H1 (cell line): ENCODE measurements at regions not wholly inside any gene's neighbourhood (a gene's known extent, or its start where the extent isn't known, plus 50 kb on each side); places are given as distances from the start of the nearest gene placed in this dataset.

ENCODE experiments used
- CTCF ChIA-PET: fragments of 300-600 bp; sonication (Branson Sonifier 250); formaldehyde crosslinking; loops from one replicate; lab custom pipeline; 2021; ENCODE audit not compliant: partially characterized antibody; lab: Charles Lee
- POLR2A ChIA-PET: fragments of 300-600 bp; sonication (Branson Sonifier 250); formaldehyde crosslinking; loops from one replicate; lab custom pipeline; 2021; ENCODE audit warnings: inconsistent platforms; ENCODE audit not compliant: partially characterized antibody; lab: Charles Lee
- DNase-seq, 2 experiments: peaks; one replicate each; pipeline versions ENCODE4 v3.0.0 to v3.0.0-alpha.2; 2010 to 2022; ENCODE audit warnings: low spot score in 2 of 2, low read depth in 1 of 2, mixed read lengths in 1 of 2
- FAIRE-seq: peaks from 2 replicates; lab custom pipeline; 2011; peaks lifted over from hg19 to GRCh38; lab: Jason Lieb, UNC
- H2AFZ ChIP-seq: 2 replicates; pipeline ENCODE4 v1.8.1; 2012; ENCODE audit warnings: low read length, inconsistent platforms
- H2AK5ac ChIP-seq: 2 replicates; pipeline ENCODE4 v1.6.1; 2013; ENCODE audit warnings: low read depth, low read length
- H2BK120ac ChIP-seq: replicated peaks from 2 replicates; pipeline ENCODE3; 2013; ENCODE audit warnings: low read depth, low read length, inconsistent platforms
- H2BK12ac ChIP-seq: 2 replicates; pipeline ENCODE4 v1.6.1; 2013; ENCODE audit warnings: low read depth, low read length
- H2BK15ac ChIP-seq: 2 replicates; pipeline ENCODE4 v1.6.1; 2013; ENCODE audit warnings: low read length
- H2BK20ac ChIP-seq: 2 replicates; pipeline ENCODE4 v1.6.1; 2013; ENCODE audit warnings: low read length
- H2BK5ac ChIP-seq: 2 replicates; pipeline ENCODE4 v1.6.1; 2013; ENCODE audit warnings: low read depth, low read length
- H3K14ac ChIP-seq: 2 replicates; pipeline ENCODE4 v1.6.1; 2013; ENCODE audit warnings: inconsistent platforms; ENCODE audit not compliant: insufficient read length
- H3K18ac ChIP-seq: 2 replicates; pipeline ENCODE4 v1.6.1; 2013; ENCODE audit warnings: low read length; ENCODE audit errors: extremely low read depth
- H3K23ac ChIP-seq: 2 replicates; pipeline ENCODE4 v1.6.1; 2013; ENCODE audit warnings: inconsistent platforms; ENCODE audit not compliant: insufficient read length
- H3K23me2 ChIP-seq: 2 replicates; pipeline ENCODE4 v1.6.1; 2013; ENCODE audit warnings: low read depth, low read length
- H3K27ac ChIP-seq: 2 replicates; pipeline ENCODE4 v1.6.1; 2011; ENCODE audit warnings: low read depth, low read length, inconsistent platforms
- H3K27me3 ChIP-seq, 4 experiments: replicated peaks in 1 of 4; 1 replicate in 1 of 4; 2 replicates in 3 of 4; pipeline versions ENCODE4 v1.6.1 to v1.8.1; 2011 to 2013; ENCODE audit warnings: low read length in 3 of 4, mild to moderate bottlenecking in 3 of 4, inconsistent platforms in 2 of 4, mixed read lengths in 2 of 4, moderate library complexity in 1 of 4; ENCODE audit not compliant: control insufficient read depth in 3 of 4, insufficient read depth in 3 of 4; ENCODE audit errors: extremely low read depth in 1 of 4
- H3K36me3 ChIP-seq, 4 experiments: 2 replicates each; pipeline versions ENCODE4 v1.6.1 to v1.8.1; 2011 to 2013; ENCODE audit warnings: mild to moderate bottlenecking in 4 of 4, low read length in 3 of 4, moderate library complexity in 2 of 4, control low read depth in 1 of 4, inconsistent platforms in 1 of 4; ENCODE audit not compliant: insufficient read depth in 4 of 4, control insufficient read depth in 2 of 4
- H3K4ac ChIP-seq: replicated peaks from 2 replicates; pipeline ENCODE3; 2013; ENCODE audit warnings: low read length, low read depth, mixed read lengths, inconsistent platforms; ENCODE audit not compliant: insufficient read length
- H3K4me1 ChIP-seq, 4 experiments: replicated peaks in 1 of 4; 1 replicate in 1 of 4; 2 replicates in 3 of 4; pipeline versions ENCODE4 v1.6.1 to v1.8.1; 2011 to 2013; ENCODE audit warnings: low read length in 3 of 4, inconsistent platforms in 2 of 4, mixed read lengths in 1 of 4; ENCODE audit not compliant: insufficient read depth in 4 of 4, control insufficient read depth in 3 of 4
- H3K4me2 ChIP-seq, 2 experiments: 2 replicates each; pipeline versions ENCODE4 v1.6.1 to v1.8.1; 2011 to 2013; ENCODE audit warnings: low read depth in 2 of 2, low read length in 2 of 2, control low read depth in 1 of 2, inconsistent platforms in 1 of 2, mild to moderate bottlenecking in 1 of 2; ENCODE audit not compliant: insufficient read depth in 1 of 2
- H3K4me3 ChIP-seq, 4 experiments: fragments of 200-600, 300-600 bp in 1 of 4; sonication (generic), shearing (Covaris generic), sonication (Bioruptor Twin) in 1 of 4; 2 replicates each; pipeline versions ENCODE4 v1.5.1 to v1.8.1; 2011 to 2016; ENCODE audit warnings: low read length in 4 of 4, low read depth in 3 of 4, control low read depth in 2 of 4, inconsistent platforms in 2 of 4, mild to moderate bottlenecking in 2 of 4, mixed read lengths in 1 of 4, moderate library complexity in 1 of 4; ENCODE audit not compliant: insufficient read depth in 2 of 4; ENCODE audit errors: extremely low read depth in 1 of 4
- H3K56ac ChIP-seq: replicated peaks from 2 replicates; pipeline ENCODE3; 2013; ENCODE audit warnings: low read depth, mild to moderate bottlenecking, mixed read lengths, low read length, inconsistent platforms; ENCODE audit not compliant: insufficient read length
- H3K79me1 ChIP-seq: 2 replicates; pipeline ENCODE4 v1.6.1; 2013; ENCODE audit warnings: low read depth, low read length, control low read depth
- H3K79me2 ChIP-seq, 2 experiments: 2 replicates each; pipeline versions ENCODE4 v1.6.1 to v1.8.1; 2012 to 2013; ENCODE audit warnings: low read length in 2 of 2, mild to moderate bottlenecking in 2 of 2, inconsistent platforms in 1 of 2; ENCODE audit not compliant: insufficient read depth in 2 of 2, control insufficient read depth in 1 of 2
- H3K9ac ChIP-seq, 4 experiments: replicated peaks in 1 of 4; 1 replicate in 1 of 4; 2 replicates in 3 of 4; pipeline versions ENCODE4 v1.6.1 to v1.8.1; 2011 to 2013; ENCODE audit warnings: low read depth in 3 of 4, low read length in 3 of 4, control low read depth in 2 of 4, mild to moderate bottlenecking in 2 of 4, moderate library complexity in 2 of 4, inconsistent platforms in 1 of 4; ENCODE audit errors: extremely low read depth in 1 of 4
- H3K9me3 ChIP-seq, 2 experiments: 2 replicates each; pipeline versions ENCODE4 v1.6.1 to v1.8.1; 2012 to 2013; ENCODE audit warnings: mild to moderate bottlenecking in 2 of 2, moderate library complexity in 2 of 2, control low read depth in 1 of 2, inconsistent platforms in 1 of 2, low read depth in 1 of 2, low read length in 1 of 2, mixed read lengths in 1 of 2; ENCODE audit not compliant: insufficient read depth in 2 of 2
- H4K20me1 ChIP-seq, 2 experiments: replicated peaks in 1 of 2; 2 replicates each; pipeline versions ENCODE3 to v1.8.1; 2011 to 2013; ENCODE audit warnings: inconsistent platforms in 2 of 2, low read length in 2 of 2, mild to moderate bottlenecking in 1 of 2; ENCODE audit not compliant: insufficient read depth in 2 of 2, control insufficient read depth in 1 of 2
- H4K5ac ChIP-seq: 2 replicates; pipeline ENCODE4 v1.6.1; 2013; ENCODE audit warnings: low read length, low read depth, mixed read lengths, inconsistent platforms; ENCODE audit not compliant: insufficient read length
- H4K8ac ChIP-seq: 2 replicates; pipeline ENCODE4 v1.8.0; 2013; ENCODE audit warnings: mild to moderate bottlenecking, moderate library complexity, low read length, inconsistent platforms; ENCODE audit not compliant: insufficient read depth; ENCODE audit errors: extremely low read depth
- H4K91ac ChIP-seq: replicated peaks from 2 replicates; pipeline ENCODE3; 2013; ENCODE audit warnings: low read length, mixed read lengths, inconsistent platforms; ENCODE audit not compliant: insufficient read length
- BRCA1 ChIP-seq: IDR thresholded peaks from 2 replicates; pipeline ENCODE4 v1.6.1; 2012; ENCODE audit warnings: low read depth, low read length, improper control_type of control experiment
- CREB1 ChIP-seq: IDR thresholded peaks from 2 replicates; pipeline ENCODE4 v1.6.1; 2012; ENCODE audit warnings: inconsistent platforms
- CTBP2 ChIP-seq: IDR thresholded peaks from 2 replicates; pipeline ENCODE4 v1.7.0; 2011; ENCODE audit warnings: borderline replicate concordance, mild to moderate bottlenecking, moderate library complexity, mixed read lengths, low read length; ENCODE audit not compliant: insufficient read depth, insufficient read length
- E2F6 ChIP-seq: IDR thresholded peaks from 2 replicates; pipeline ENCODE4 v1.6.1; 2012; ENCODE audit warnings: inconsistent platforms
- MAFK ChIP-seq: IDR thresholded peaks from 2 replicates; pipeline ENCODE4 v1.6.1; 2012; ENCODE audit warnings: low read depth, mild to moderate bottlenecking, improper control_type of control experiment, low read length
- PHF8 ChIP-seq: fragments of 200-600 bp; sonication (generic); conservative IDR thresholded peaks from 2 replicates; pipeline ENCODE4 v1.7.1; 2012; ENCODE audit warnings: low read depth, mild to moderate bottlenecking, inconsistent platforms, low read length, moderate library complexity
- RBBP5 ChIP-seq: IDR thresholded peaks from 2 replicates; pipeline ENCODE4 v1.7.1; 2012; ENCODE audit warnings: low read depth, mild to moderate bottlenecking, inconsistent platforms, low read length, moderate library complexity, borderline replicate concordance
- RFX5 ChIP-seq: IDR thresholded peaks from 2 replicates; pipeline ENCODE4 v1.6.1; 2011; ENCODE audit warnings: low read depth, low read length, improper control_type of control experiment, borderline replicate concordance
- SIRT6 ChIP-seq: IDR thresholded peaks from one replicate; pipeline ENCODE4 v1.7.1; 2012; ENCODE audit warnings: low read length, inconsistent platforms
- TAF7 ChIP-seq: optimal IDR thresholded peaks from 2 replicates; pipeline ENCODE3; 2011; ENCODE audit warnings: low read depth, mild to moderate bottlenecking, inconsistent platforms, low read length, moderate library complexity, borderline replicate concordance
- WGBS, 2 experiments: shearing (Covaris generic) in 1 of 2; methylation state at CpG; one replicate each; pipeline versions ENCODE4 v1.1.6 to v1.1.7; 2013 to 2015; ENCODE audit warnings: low lambda C conversion rate in 2 of 2, mixed read lengths in 2 of 2, inconsistent platforms in 1 of 2, low coverage in 1 of 2, missing lambda C conversion rate in 1 of 2; ENCODE audit not compliant: insufficient replicate concordance in 2 of 2, insufficient coverage in 1 of 2, insufficient read length in 1 of 2; ENCODE audit errors: extremely low coverage in 1 of 2, missing lambda C conversion rate in 1 of 2; 5-methylcytosine and 5-hydroxymethylcytosine counted together

DNA sequence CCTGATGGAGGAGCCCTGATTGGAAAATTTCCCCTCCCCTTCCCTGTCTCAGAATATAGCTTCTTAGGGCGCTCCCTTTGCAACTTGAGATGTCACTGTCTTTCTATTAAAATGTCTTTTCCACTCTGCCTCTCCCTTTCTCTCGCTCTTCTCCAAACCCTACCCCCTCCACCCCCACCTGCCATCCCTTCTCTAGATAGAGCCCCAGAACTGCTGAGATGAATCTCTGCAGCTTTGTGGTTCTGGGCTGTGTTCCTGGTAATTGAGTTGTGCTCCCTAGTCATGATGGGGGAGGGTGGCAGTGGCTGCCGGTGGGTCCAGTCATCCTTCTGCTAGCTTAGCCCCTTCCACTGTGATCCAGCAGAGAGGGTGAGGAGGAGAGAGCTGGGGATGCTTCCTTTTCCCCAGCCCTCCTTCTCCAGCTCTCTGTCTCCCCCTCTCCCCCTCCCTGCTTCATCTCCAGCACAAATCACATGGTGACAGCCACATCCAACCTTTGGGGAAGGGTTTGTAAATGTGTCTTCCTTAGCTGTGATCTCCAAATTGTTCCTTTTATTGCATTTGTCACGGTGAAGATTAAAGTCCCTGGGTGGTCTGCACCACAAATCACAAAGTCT lies 50.8 kb upstream of the BTRC start:
- ChIA-PET POLR2A (interaction anchor here (1.3 kb wide), 1 partner anchor 138 kb away, joined by 3 read pairs; no protein-coding TSS in a partner anchor), CTCF (interaction anchor here (0.7 to 19.2 kb wide), 24 partner anchors 9 to 295 kb away, joined by 3 to 417 read pairs (median 4); no protein-coding TSS in a partner anchor)
- Histone ChIP-seq H4K8ac (no peak overlapping the region), H2BK5ac (no peak overlapping the region), H3K9ac (no peak overlapping the region), H3K79me1 (no peaks in the 10 kb centered on the region), H3K18ac (no peak overlapping the region), H2BK12ac (no peak overlapping the region), H3K9me3 (no peaks in the 10 kb centered on the region), H3K4ac (no peak overlapping the region), H3K23ac (no peak overlapping the region), H3K4me1 (no peaks in the 10 kb centered on the region), H3K27ac (no peak overlapping the region), H3K56ac (no peak overlapping the region), H3K27me3 (peaks cover 0 to 7% (median 2%) of the 10 kb centered on the region in 4 experiments; a peak in 4 of 7 replicates), H3K4me2 (no peak overlapping the region), H4K5ac (no peak overlapping the region), H2AK5ac (no peak overlapping the region), H2BK15ac (no peak overlapping the region), H3K4me3 (no peak overlapping the region), H3K23me2 (no peaks in the 10 kb centered on the region), H3K14ac (no peak overlapping the region), H4K20me1 (no peaks in the 10 kb centered on the region), H3K79me2 (no peaks in the 10 kb centered on the region), H2BK120ac (no peak overlapping the region), H4K91ac (no peak overlapping the region), H2BK20ac (no peak overlapping the region), H3K36me3 (no peaks in the 10 kb centered on the region), H2AFZ (no peak overlapping the region)
- no peak for DNase-seq
- TF ChIP-seq CREB1 = no peak
- no peak for TF ChIP-seq PHF8
- no peak for TF ChIP-seq E2F6
- no peak for TF ChIP-seq TAF7
- TF ChIP-seq MAFK = no peak
- no peak for TF ChIP-seq RBBP5
- no peak for TF ChIP-seq SIRT6
- no peak for TF ChIP-seq RFX5
- no peak for TF ChIP-seq BRCA1
- no peak for TF ChIP-seq CTBP2
- 75% methylated on average over 3 of the region's 4 CpGs; no CpG with 5 or more reads in 1 of the 2 experiments for WGBS, 2 experiments
- no peak for FAIRE-seq
